HepG2 (cell line): ENCODE measurements at regions not wholly inside any gene's neighbourhood (a gene's known extent, or its start where the extent isn't known, plus 50 kb on each side); places are given as distances from the start of the nearest gene placed in this dataset.

ENCODE experiments used
- ATAC-seq: fragments of 200-7000 bp; cut with Tn5 transposase; 3 replicates; pipeline ENCODE4 v1.9.1; 2020; ENCODE audit warnings: mild to moderate bottlenecking, moderate library complexity
- BruUV-seq: library from RNA; stranded (reverse); fragments of 400-500 nt; replicated peaks from 2 replicates; lab custom pipeline; 2021; lab: Mats Ljungman, UMichigan
- CTCF ChIA-PET: fragments of 300-600 bp; formaldehyde crosslinking; extraction: SDS; loops from one replicate; lab custom pipeline; 2021; ENCODE audit warnings: low total read pairs, inconsistent platforms, low intra/inter-chr PET ratio; lab: Yijun Ruan, JAX
- POLR2A ChIA-PET: fragments of 350-600 bp; sonication (Branson Sonifier 250); formaldehyde crosslinking; loops from one replicate; lab custom pipeline; 2020; ENCODE audit warnings: antibody characterized with exemption, inconsistent platforms; lab: Yijun Ruan, JAX
- DNase-seq: peaks from one replicate; pipeline ENCODE4 v3.0.0-alpha.2; 2015; ENCODE audit warnings: low spot score
- FAIRE-seq: peaks from 3 replicates; lab custom pipeline; 2011; peaks lifted over from hg19 to GRCh38; lab: Jason Lieb, UNC
- H2AFZ ChIP-seq: one replicate; pipeline ENCODE4 v1.6.1; 2011; ENCODE audit warnings: low read length, inconsistent platforms
- H3K27ac ChIP-seq: fragments of 300-600 bp; 3 replicates; pipeline ENCODE4 v1.8.0; 2011; ENCODE audit warnings: mixed run types, mild to moderate bottlenecking, mixed read lengths, low read length, inconsistent platforms; ENCODE audit not compliant: insufficient read depth; ENCODE audit errors: extremely low read length
- H3K27me3 ChIP-seq, 2 experiments: fragments of 200-600 bp in 1 of 2; 2 replicates in 1 of 2; 3 replicates in 1 of 2; pipeline versions ENCODE4 v1.6.0 to v1.8.0; 2011; ENCODE audit warnings: low read length in 2 of 2, mild to moderate bottlenecking in 2 of 2, moderate library complexity in 2 of 2, inconsistent platforms in 1 of 2; ENCODE audit not compliant: insufficient read depth in 2 of 2, control insufficient read depth in 1 of 2
- H3K36me3 ChIP-seq, 2 experiments: fragments of 200-600 bp in 1 of 2; replicated peaks in 1 of 2; 2 replicates in 1 of 2; 3 replicates in 1 of 2; pipeline versions ENCODE4 v1.5.1 to v1.8.0; 2011; ENCODE audit warnings: low read length in 2 of 2, inconsistent platforms in 1 of 2; ENCODE audit not compliant: insufficient read depth in 2 of 2, control insufficient read depth in 1 of 2
- H3K4me1 ChIP-seq: 2 replicates; pipeline ENCODE4 v1.5.1; 2012; ENCODE audit warnings: low read length, inconsistent platforms; ENCODE audit not compliant: insufficient read depth
- H3K4me2 ChIP-seq: 2 replicates; pipeline ENCODE4 v1.6.0; 2011; ENCODE audit warnings: low read depth, low read length, inconsistent platforms
- H3K4me3 ChIP-seq, 3 experiments: fragments of 200-600 bp in 1 of 3; sonication (generic), shearing (Covaris generic) in 1 of 3; replicated peaks in 1 of 3; 2 replicates each; pipeline ENCODE4 v1.5.1; 2011 to 2016; ENCODE audit warnings: low read length in 3 of 3, inconsistent platforms in 2 of 3, low read depth in 2 of 3, mild to moderate bottlenecking in 2 of 3, control low read depth in 1 of 3, mixed read lengths in 1 of 3; ENCODE audit not compliant: insufficient read depth in 1 of 3
- H3K79me2 ChIP-seq: one replicate; pipeline ENCODE4 v1.6.1; 2011; ENCODE audit warnings: low read length, inconsistent platforms; ENCODE audit not compliant: insufficient read depth
- H3K9ac ChIP-seq: 2 replicates; pipeline ENCODE4 v1.6.0; 2011; ENCODE audit warnings: mild to moderate bottlenecking, low read depth, low read length, inconsistent platforms; ENCODE audit not compliant: insufficient read depth
- H3K9me3 ChIP-seq: 2 replicates; pipeline ENCODE4 v1.5.1; 2012; ENCODE audit warnings: mild to moderate bottlenecking, low read length
- H4K20me1 ChIP-seq: 2 replicates; pipeline ENCODE4 v1.6.0; 2011; ENCODE audit warnings: inconsistent platforms, mild to moderate bottlenecking, low read length, moderate library complexity; ENCODE audit not compliant: insufficient read depth
- CBFB ChIP-seq: sonication (generic); formaldehyde crosslinking; IDR thresholded peaks from 2 replicates; pipeline ENCODE4 v1.4.0; 2020; ENCODE audit warnings: missing genetic modification reagents
- CREB1 ChIP-seq, 2 experiments: fragments of 450-650 bp in 1 of 2; IDR thresholded peaks; 2 replicates each; pipeline ENCODE4 v1.6.1; 2016 to 2017; ENCODE audit warnings: control low read depth in 1 of 2, mild to moderate bottlenecking in 1 of 2, missing compliant biosample characterization in 1 of 2, missing genetic modification characterization in 1 of 2
- HIC2 ChIP-seq: sonication (generic); formaldehyde crosslinking; IDR thresholded peaks from 2 replicates; pipeline ENCODE4 v1.9.0; 2022; ENCODE audit warnings: low read depth, missing genetic modification reagents
- ZNF407 ChIP-seq: sonication (generic); formaldehyde crosslinking; IDR thresholded peaks from one replicate; pipeline ENCODE4 v1.5.1; 2020; ENCODE audit warnings: mild to moderate bottlenecking, missing genetic modification reagents; ENCODE audit errors: not compliant biosample characterization
- ZNF549 ChIP-seq: sonication (generic); formaldehyde crosslinking; IDR thresholded peaks from 2 replicates; pipeline ENCODE4 v1.5.0; 2020; ENCODE audit warnings: missing genetic modification reagents
- ZNF670 ChIP-seq: sonication (generic); formaldehyde crosslinking; IDR thresholded peaks from 2 replicates; pipeline ENCODE4 v1.8.0; 2022; ENCODE audit warnings: mild to moderate bottlenecking, missing genetic modification reagents, borderline replicate concordance
- WGBS: methylation state at CpG from one replicate; pipeline ENCODE4 v1.1.6; 2017; ENCODE audit warnings: low lambda C conversion rate; 5-methylcytosine and 5-hydroxymethylcytosine counted together
- in situ Hi-C: cut with HindIII; loops from 2 replicates; pipeline ENCODE4 v1.10.0; 2017; ENCODE audit warnings: low pct_unique_long_range_greater_than_20kb; ENCODE audit not compliant: extremely low pct_ligation_motif_present
- intact Hi-C: fragments of 100-400 bp; cut with micrococcal nuclease; formaldehyde crosslinking; loops from one replicate; pipeline ENCODE4 v1.10.0; 2022; ENCODE audit not compliant: unreplicated experiment

GRCh38 chr7:15954671-15955354, 268.3 kb upstream of the MEOX2 start:
- intact Hi-C loops = no loop called here
- Histone ChIP-seq H3K36me3 (no peaks in the 10 kb centered on the region), H3K79me2 (no peaks in the 10 kb centered on the region)
- no peak for ATAC-seq
- FAIRE-seq = no peak
- no peak for DNase-seq
- in situ Hi-C loops = no loop called here
- WGBS = 6% methylated on average over 2 of the region's 2 CpGs
- TF ChIP-seq HIC2 (CRISPR knock-in tag) (no peak), ZNF670 (no peak), ZNF549 (CRISPR knock-in tag) (no peak)
- TF ChIP-seq, all 625 proteins: peak for 0
- no peak overlapping the region for H3K4me2 ChIP-seq
- H4K20me1 ChIP-seq = no peaks in the 10 kb centered on the region
- no TSS peak for BruUV-seq
- H3K27ac ChIP-seq = no peak overlapping the region
- H3K27me3 ChIP-seq = no peaks in the 10 kb centered on the region
- no peak overlapping the region for H2AFZ ChIP-seq
- ChIA-PET CTCF (no interaction called here), POLR2A (no interaction called here)
- H3K9ac ChIP-seq = no peak overlapping the region
- no peak overlapping the region for H3K4me3 ChIP-seq
- peaks cover 51% of the 10 kb centered on the region for H3K9me3 ChIP-seq
- H3K4me1 ChIP-seq = no peaks in the 10 kb centered on the region

- H3K4me2 ChIP-seq = no peak overlapping the region
- no peaks in the 10 kb centered on the region for H4K20me1 ChIP-seq
- H3K4me1 ChIP-seq = no peaks in the 10 kb centered on the region
- no peak for FAIRE-seq
- no peak overlapping the region for H2AFZ ChIP-seq
- no peak for DNase-seq
- WGBS = 13% methylated on average over 3 of the region's 3 CpGs
- CTCF ChIA-PET = no interaction called here
- TF ChIP-seq CREB1 (IDR thresholded peaks at IDR 0.05) = 0 out of 2 replicates have a peak, but pooled peaks have one; percentile 3
- TF ChIP-seq CREB1 (CRISPR knock-in tag; IDR thresholded peaks at IDR 0.05) = no peak
- no peak for TF ChIP-seq CBFB (CRISPR knock-in tag)
- no peak for TF ChIP-seq ZNF407
- no peak overlapping the region for H3K4me3 ChIP-seq
- no peak overlapping the region for H3K27ac ChIP-seq
- POLR2A ChIA-PET = no interaction called here
- H3K36me3 ChIP-seq = no peaks in the 10 kb centered on the region
- in situ Hi-C loops = no loop called here
- intact Hi-C loops = no loop called here
- peaks cover 42% of the 10 kb centered on the region for H3K9me3 ChIP-seq
- H3K9ac ChIP-seq = no peak overlapping the region
- BruUV-seq = no TSS peak
- no peak for ATAC-seq
- no peaks in the 10 kb centered on the region for H3K79me2 ChIP-seq
- H3K27me3 ChIP-seq = no peaks in the 10 kb centered on the region
Observed at GRCh38 chr7:15950299-15950698, 263.8 kb upstream of the MEOX2 start.
